ENCODE measurements at regions not wholly inside any gene's neighbourhood (a gene's known extent, or its start where the extent isn't known, plus 50 kb on each side); places are given as distances from the start of the nearest gene placed in this dataset.

DNA sequence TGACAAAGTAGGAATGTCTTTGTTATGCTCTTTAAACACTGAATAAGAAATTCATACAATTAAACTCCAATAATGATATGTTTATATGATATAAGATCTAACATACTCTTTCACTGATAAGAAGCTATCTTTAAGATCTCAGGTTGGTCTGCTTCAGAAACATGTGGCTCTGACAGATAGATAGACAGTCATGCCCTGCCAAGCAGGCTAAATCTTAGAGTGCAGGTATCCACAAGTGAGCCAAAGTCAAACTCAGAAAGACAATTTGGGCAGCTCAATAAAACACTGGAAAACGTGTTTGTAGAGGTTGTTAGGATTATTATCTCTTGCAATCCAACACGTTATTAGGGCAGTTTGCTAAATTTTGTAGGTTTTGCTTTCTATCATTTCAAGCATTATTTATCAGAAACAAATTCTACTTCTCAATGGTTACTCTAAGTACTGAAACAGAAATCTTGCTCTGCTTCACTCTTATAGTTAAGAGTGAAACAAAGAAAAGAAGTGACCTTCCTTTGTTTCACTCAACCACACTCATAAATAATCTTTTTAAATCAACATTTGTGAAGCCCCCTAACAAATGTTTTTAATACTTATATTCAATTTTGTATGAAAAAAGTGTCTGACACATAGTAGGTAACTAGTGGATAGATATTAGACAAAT lies 1255.6 kb downstream of the DIAPH3 start:
- no peak for TF ChIP-seq POLR2A (IDR thresholded peaks at IDR 0.05; ENCODE audit: low read depth, low read length)
- no peak for TF ChIP-seq POLR2AphosphoS5 (IDR thresholded peaks at IDR 0.05; ENCODE audit: low read depth, low read length)
- no peak for TF ChIP-seq TAF1 (IDR thresholded peaks at IDR 0.05; ENCODE audit: low read depth, low read length)

Measured in GM12891 (cell line).